GM19351 (cell line): ENCODE measurements at regions not wholly inside any gene's neighbourhood (a gene's known extent, or its start where the extent isn't known, plus 50 kb on each side); places are given as distances from the start of the nearest gene placed in this dataset.
"Not testable (repeated sequence)": the region's sequence is repeated elsewhere in the genome, so short reads cannot be mapped to it uniquely, and the experiment has no call there.

Experiments used
- ATAC-seq: cut with Tn5 transposase; IDR thresholded peaks from one replicate; pipeline ENCODE4 v1.9.1; 2021; ENCODE audit warnings: mild to moderate bottlenecking, moderate library complexity; ENCODE audit not compliant: unreplicated experiment

- no peak for ATAC-seq
These were observed 360.6 kb upstream of the FLRT2 start for GRCh38 chr14:85169381-85169780.

GRCh38 chr14:85172290-85172689 is 357.7 kb upstream of the FLRT2 start:
- no peak for ATAC-seq

- ATAC-seq, result no peak
These were observed 357.0 kb upstream of the FLRT2 start for GRCh38 chr14:85172889-85173477.

GRCh38 chr14:85175556-85175955 is 354.4 kb upstream of the FLRT2 start:
- no peak for ATAC-seq

- ATAC-seq, result no peak
These were observed 351.1 kb upstream of the FLRT2 start for GRCh38 chr14:85178864-85179263.

GRCh38 chr14:85180876-85181275 is 349.1 kb upstream of the FLRT2 start:
- ATAC-seq, result no peak

GRCh38 chr14:85182282-85182681 is 347.7 kb upstream of the FLRT2 start:
- ATAC-seq, result no peak

GRCh38 chr14:85186082-85186481 is 343.9 kb upstream of the FLRT2 start:
- no peak for ATAC-seq

GRCh38 chr14:85187521-85187920 is 342.4 kb upstream of the FLRT2 start:
- ATAC-seq, result no peak

- no peak for ATAC-seq
These were observed 341.1 kb upstream of the FLRT2 start for GRCh38 chr14:85188836-85189235.

GRCh38 chr14:85189253-85189652 is 340.7 kb upstream of the FLRT2 start:
- not testable (repeated sequence) for ATAC-seq

- no peak for ATAC-seq
These were observed 339.7 kb upstream of the FLRT2 start for GRCh38 chr14:85190251-85190650.

GRCh38 chr14:85191986-85192385 is 338.0 kb upstream of the FLRT2 start:
- no peak for ATAC-seq

GRCh38 chr14:85195872-85196477 is 334.0 kb upstream of the FLRT2 start:
- ATAC-seq, result no peak

- ATAC-seq, result no peak
These were observed 331.9 kb upstream of the FLRT2 start for GRCh38 chr14:85198001-85198400.

- ATAC-seq, result no peak
These were observed 324.1 kb upstream of the FLRT2 start for GRCh38 chr14:85205875-85206274.

GRCh38 chr14:85214471-85214870 is 315.5 kb upstream of the FLRT2 start:
- ATAC-seq, result no peak

- ATAC-seq, result no peak
These were observed 312.5 kb upstream of the FLRT2 start for GRCh38 chr14:85217412-85217811.

GRCh38 chr14:85218982-85219381 is 311.0 kb upstream of the FLRT2 start:
- ATAC-seq, result no peak

- ATAC-seq, result no peak
These were observed 308.1 kb upstream of the FLRT2 start for GRCh38 chr14:85221832-85222231.

GRCh38 chr14:85222341-85222740 is 307.6 kb upstream of the FLRT2 start:
- no peak for ATAC-seq

- ATAC-seq, result no peak
These were observed 306.3 kb upstream of the FLRT2 start for GRCh38 chr14:85223667-85224066.

- no peak for ATAC-seq
These were observed 305.7 kb upstream of the FLRT2 start for GRCh38 chr14:85224241-85224640.
